ENCODE measurements at regions not wholly inside any gene's neighbourhood (a gene's known extent, or its start where the extent isn't known, plus 50 kb on each side); places are given as distances from the start of the nearest gene placed in this dataset.

DNA sequence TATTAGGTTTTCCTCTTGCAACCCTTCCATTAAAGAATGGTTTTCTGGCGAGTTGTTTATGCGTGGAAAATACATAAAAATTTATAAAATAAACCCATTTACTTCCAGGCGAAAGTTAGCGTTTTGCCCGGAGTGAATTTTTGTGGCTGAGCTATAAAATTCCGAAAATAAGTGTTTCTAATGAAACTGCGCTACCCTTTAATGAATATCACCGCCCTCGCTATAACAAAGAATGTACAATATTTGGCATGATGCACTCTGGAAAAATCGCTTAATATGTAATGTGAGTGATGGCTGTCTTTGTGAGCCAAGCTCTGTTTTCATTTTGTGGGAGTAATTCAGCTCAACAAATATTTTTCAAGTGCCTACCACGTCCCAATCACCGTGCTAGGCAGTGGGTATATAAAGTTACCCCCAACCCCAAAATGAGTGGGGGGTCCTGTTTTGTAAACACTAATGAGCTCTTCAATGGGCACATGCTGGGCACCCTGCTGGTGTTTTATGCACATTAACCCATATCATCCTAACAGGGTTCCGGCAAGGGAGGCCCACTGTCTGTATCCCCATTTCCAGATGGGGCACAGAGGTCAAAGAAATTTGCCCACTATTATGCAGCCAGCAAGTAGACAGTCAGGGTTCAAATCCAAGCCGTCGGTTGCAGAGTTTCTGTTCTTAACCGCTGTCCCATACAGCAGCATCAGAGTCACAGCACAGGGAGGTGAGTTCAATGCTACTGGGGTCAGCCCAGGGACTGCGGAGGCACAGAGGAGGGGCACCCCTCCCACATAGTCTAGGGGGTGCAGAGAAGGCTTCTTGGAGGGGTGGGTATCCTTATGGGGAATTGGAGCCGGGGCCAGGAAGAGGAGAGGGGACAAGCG is 65.7 kb upstream of the STX18 start:
- no peaks in the 10 kb centered on the region for H3K27me3 ChIP-seq (ENCODE audit: insufficient read depth, insufficient read length)
- no peak overlapping the region for H3K4me3 ChIP-seq (ENCODE audit: insufficient read length, low read depth)
- peak overlapping the region; percentile 18 for H3K9ac ChIP-seq (ENCODE audit: insufficient read length, low read depth)

DNA sequence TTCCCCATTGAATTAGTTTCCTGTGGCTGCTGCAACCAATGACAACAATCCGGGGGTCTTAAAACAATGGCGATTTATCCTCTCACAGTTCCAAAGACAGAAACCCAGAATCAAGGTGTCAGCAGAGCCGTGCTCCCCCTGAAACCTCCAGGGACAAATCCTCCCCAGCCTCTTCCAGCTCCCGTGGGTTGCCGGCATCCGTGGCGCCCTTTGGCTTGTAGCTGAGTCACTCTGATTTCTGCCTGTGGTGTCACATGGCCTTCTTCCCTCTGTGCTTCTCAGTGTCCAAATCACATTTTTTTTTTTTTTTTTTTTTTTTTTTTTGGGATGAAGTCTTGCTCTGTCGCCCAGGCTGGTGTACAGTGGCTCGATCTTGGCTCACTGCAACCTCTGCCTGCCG is 64.5 kb upstream of the STX18 start:
- DNase-seq (ENCODE audit: low read depth, low spot score): no peak
- H3K9ac ChIP-seq (ENCODE audit: insufficient read length, low read depth): no peak overlapping the region
- no peaks in the 10 kb centered on the region for H3K36me3 ChIP-seq (ENCODE audit: insufficient read depth, insufficient read length, low read length)
- peaks cover 8% of the 10 kb centered on the region; the same call in 1 of the 2 replicates for H3K9me3 ChIP-seq (ENCODE audit: insufficient read depth, low read length)
- peaks cover 8% of the 10 kb centered on the region for H3K4me1 ChIP-seq (ENCODE audit: insufficient read depth, insufficient read length)
- no peaks in the 10 kb centered on the region for H3K27me3 ChIP-seq (ENCODE audit: insufficient read depth, insufficient read length)
- no peak overlapping the region for H3K4me3 ChIP-seq (ENCODE audit: insufficient read length, low read depth)
- TF ChIP-seq SUZ12 (IDR thresholded peaks at IDR 0.05; ENCODE audit: extremely low read depth, insufficient read depth, insufficient read length): no peak
- no peak for TF ChIP-seq YY1 (IDR thresholded peaks at IDR 0.05; ENCODE audit: insufficient read depth, insufficient read length)
- TF ChIP-seq ZNF274 (IDR thresholded peaks at IDR 0.05; ENCODE audit: low read depth, low read length): no peak

More for the DNA sequence above, 65.7 kb upstream of the STX18 start:
- Histone ChIP-seq H3K4me1 (ENCODE audit: insufficient read depth, insufficient read length) (peaks cover 8% of the 10 kb centered on the region), H3K36me3 (ENCODE audit: insufficient read depth, insufficient read length, low read length) (no peaks in the 10 kb centered on the region), H3K9me3 (ENCODE audit: insufficient read depth, low read length) (peaks cover 8% of the 10 kb centered on the region; the same call in 1 of the 2 replicates)
- no peak for TF ChIP-seq SUZ12 (IDR thresholded peaks at IDR 0.05; ENCODE audit: extremely low read depth, insufficient read depth, insufficient read length)
- TF ChIP-seq YY1 (IDR thresholded peaks at IDR 0.05; ENCODE audit: insufficient read depth, insufficient read length): no peak
- TF ChIP-seq ZNF274 (IDR thresholded peaks at IDR 0.05; ENCODE audit: low read depth, low read length): no peak
- DNase-seq (ENCODE audit: low read depth, low spot score): no peak

DNA sequence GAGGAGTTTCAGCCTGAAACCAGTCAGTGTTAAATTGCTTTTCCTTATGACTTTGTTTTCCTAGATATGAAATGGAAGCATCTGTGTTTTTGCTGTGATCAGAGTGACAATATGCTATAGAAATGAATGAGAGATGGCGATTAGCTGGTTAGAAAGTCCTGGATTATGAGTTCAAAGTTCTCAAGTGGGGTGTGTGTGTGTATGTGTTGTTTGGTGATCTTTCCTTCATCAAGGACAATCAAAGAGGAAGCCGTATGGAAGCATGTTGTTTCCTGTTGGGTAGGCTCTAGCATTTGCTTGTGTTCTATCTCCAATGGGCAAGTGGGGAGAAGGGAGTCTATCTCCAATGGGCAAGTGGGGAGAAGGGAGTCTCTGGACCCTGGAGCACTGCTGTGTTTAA is 64.0 kb upstream of the STX18 start:
- H3K9me3 ChIP-seq (ENCODE audit: insufficient read depth, low read length): peaks cover 8% of the 10 kb centered on the region; the same call in 1 of the 2 replicates
- H3K36me3 ChIP-seq (ENCODE audit: insufficient read depth, insufficient read length, low read length): no peaks in the 10 kb centered on the region
- no peak overlapping the region for H3K4me3 ChIP-seq (ENCODE audit: insufficient read length, low read depth)
- TF ChIP-seq SUZ12 (IDR thresholded peaks at IDR 0.05; ENCODE audit: extremely low read depth, insufficient read depth, insufficient read length) (no peak), ZNF274 (IDR thresholded peaks at IDR 0.05; ENCODE audit: low read depth, low read length) (no peak), YY1 (IDR thresholded peaks at IDR 0.05; ENCODE audit: insufficient read depth, insufficient read length) (no peak)
- H3K4me1 ChIP-seq (ENCODE audit: insufficient read depth, insufficient read length): peaks cover 8% of the 10 kb centered on the region
- DNase-seq (ENCODE audit: low read depth, low spot score): no peak
- no peak overlapping the region for H3K9ac ChIP-seq (ENCODE audit: insufficient read length, low read depth)
- H3K27me3 ChIP-seq (ENCODE audit: insufficient read depth, insufficient read length): no peaks in the 10 kb centered on the region

DNA sequence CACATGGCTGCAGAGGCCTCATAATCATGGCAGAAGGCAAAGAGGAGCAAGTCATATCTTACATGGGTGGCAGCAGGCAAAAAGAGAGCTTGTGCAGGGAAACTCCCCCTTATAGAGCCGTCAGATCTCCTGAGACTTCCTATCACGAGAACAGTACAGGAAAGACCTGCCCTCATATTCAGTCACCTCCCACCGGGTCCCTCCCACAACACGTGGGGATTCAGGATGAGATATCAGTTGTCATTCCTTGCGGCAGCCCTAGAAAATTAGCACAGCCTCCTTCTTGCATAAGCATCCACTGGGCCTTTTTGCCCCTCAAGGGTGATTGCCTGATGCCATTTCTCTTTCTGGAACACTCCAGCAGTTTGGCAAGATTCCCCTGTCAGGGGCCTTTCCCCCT is 61.7 kb upstream of the STX18 start:
- Histone ChIP-seq H3K4me1 (ENCODE audit: insufficient read depth, insufficient read length) (peaks cover 5% of the 10 kb centered on the region), H3K9me3 (ENCODE audit: insufficient read depth, low read length) (no peaks in the 10 kb centered on the region), H3K9ac (ENCODE audit: insufficient read length, low read depth) (no peak overlapping the region), H3K36me3 (ENCODE audit: insufficient read depth, insufficient read length, low read length) (no peaks in the 10 kb centered on the region), H3K4me3 (ENCODE audit: insufficient read length, low read depth) (no peak overlapping the region), H3K27me3 (ENCODE audit: insufficient read depth, insufficient read length) (no peaks in the 10 kb centered on the region)
- TF ChIP-seq ZNF274 (IDR thresholded peaks at IDR 0.05; ENCODE audit: low read depth, low read length) (no peak), YY1 (IDR thresholded peaks at IDR 0.05; ENCODE audit: insufficient read depth, insufficient read length) (no peak), SUZ12 (IDR thresholded peaks at IDR 0.05; ENCODE audit: extremely low read depth, insufficient read depth, insufficient read length) (no peak)
- DNase-seq (ENCODE audit: low read depth, low spot score): no peak

DNA sequence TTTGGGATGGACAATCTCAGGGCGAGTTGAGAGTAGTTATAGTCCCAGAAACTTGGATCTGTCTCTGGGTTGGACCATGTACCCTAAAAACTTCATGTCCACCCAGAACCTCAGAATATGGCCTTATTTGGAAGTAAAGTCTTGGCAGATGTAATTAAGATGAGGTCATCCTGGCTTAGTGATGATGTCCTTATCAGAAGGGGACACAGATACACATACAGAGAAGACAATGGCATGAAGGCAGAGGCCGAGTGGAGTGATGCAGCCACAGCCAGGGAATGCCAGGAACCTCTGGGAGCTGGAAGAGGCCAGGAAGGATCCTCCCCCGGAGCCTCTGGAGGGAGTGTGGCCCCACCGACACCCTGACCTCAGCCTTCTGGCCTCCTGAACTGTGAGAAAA is 61.2 kb upstream of the STX18 start:
- H3K4me1 ChIP-seq (ENCODE audit: insufficient read depth, insufficient read length): peaks cover 3% of the 10 kb centered on the region
- no peaks in the 10 kb centered on the region for H3K9me3 ChIP-seq (ENCODE audit: insufficient read depth, low read length)
- no peak overlapping the region for H3K4me3 ChIP-seq (ENCODE audit: insufficient read length, low read depth)
- no peaks in the 10 kb centered on the region for H3K27me3 ChIP-seq (ENCODE audit: insufficient read depth, insufficient read length)
- no peak for DNase-seq (ENCODE audit: low read depth, low spot score)
- H3K9ac ChIP-seq (ENCODE audit: insufficient read length, low read depth): no peak overlapping the region
- TF ChIP-seq SUZ12 (IDR thresholded peaks at IDR 0.05; ENCODE audit: extremely low read depth, insufficient read depth, insufficient read length) (no peak), YY1 (IDR thresholded peaks at IDR 0.05; ENCODE audit: insufficient read depth, insufficient read length) (no peak)
- H3K36me3 ChIP-seq (ENCODE audit: insufficient read depth, insufficient read length, low read length): no peaks in the 10 kb centered on the region

DNA sequence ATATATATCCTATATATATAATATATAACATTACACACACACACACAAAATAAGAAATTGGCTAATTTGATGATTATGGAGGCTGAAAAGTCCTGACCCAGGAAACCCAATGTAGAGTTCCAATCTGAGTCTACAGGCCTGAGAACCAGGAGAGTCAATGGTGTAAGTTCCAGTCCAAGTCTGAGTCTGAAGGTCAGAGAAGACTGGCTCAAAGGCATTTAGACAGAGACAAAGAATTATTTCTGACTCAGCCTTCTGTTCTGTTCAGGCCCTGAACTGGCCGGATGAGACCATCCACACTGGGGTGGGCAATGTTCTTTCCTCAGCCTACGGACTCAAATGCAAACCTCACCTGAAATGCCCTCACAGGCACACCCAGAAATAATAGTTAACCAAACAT is 60.6 kb upstream of the STX18 start:
- Histone ChIP-seq H3K27me3 (ENCODE audit: insufficient read depth, insufficient read length) (no peaks in the 10 kb centered on the region), H3K9ac (ENCODE audit: insufficient read length, low read depth) (no peak overlapping the region), H3K4me3 (ENCODE audit: insufficient read length, low read depth) (no peak overlapping the region), H3K4me1 (ENCODE audit: insufficient read depth, insufficient read length) (no peaks in the 10 kb centered on the region), H3K36me3 (ENCODE audit: insufficient read depth, insufficient read length, low read length) (no peaks in the 10 kb centered on the region), H3K9me3 (ENCODE audit: insufficient read depth, low read length) (no peaks in the 10 kb centered on the region)
- no peak for TF ChIP-seq SUZ12 (IDR thresholded peaks at IDR 0.05; ENCODE audit: extremely low read depth, insufficient read depth, insufficient read length)
- no peak for TF ChIP-seq ZNF274 (IDR thresholded peaks at IDR 0.05; ENCODE audit: low read depth, low read length)
- no peak for TF ChIP-seq YY1 (IDR thresholded peaks at IDR 0.05; ENCODE audit: insufficient read depth, insufficient read length)
- DNase-seq (ENCODE audit: low read depth, low spot score): no peak

DNA sequence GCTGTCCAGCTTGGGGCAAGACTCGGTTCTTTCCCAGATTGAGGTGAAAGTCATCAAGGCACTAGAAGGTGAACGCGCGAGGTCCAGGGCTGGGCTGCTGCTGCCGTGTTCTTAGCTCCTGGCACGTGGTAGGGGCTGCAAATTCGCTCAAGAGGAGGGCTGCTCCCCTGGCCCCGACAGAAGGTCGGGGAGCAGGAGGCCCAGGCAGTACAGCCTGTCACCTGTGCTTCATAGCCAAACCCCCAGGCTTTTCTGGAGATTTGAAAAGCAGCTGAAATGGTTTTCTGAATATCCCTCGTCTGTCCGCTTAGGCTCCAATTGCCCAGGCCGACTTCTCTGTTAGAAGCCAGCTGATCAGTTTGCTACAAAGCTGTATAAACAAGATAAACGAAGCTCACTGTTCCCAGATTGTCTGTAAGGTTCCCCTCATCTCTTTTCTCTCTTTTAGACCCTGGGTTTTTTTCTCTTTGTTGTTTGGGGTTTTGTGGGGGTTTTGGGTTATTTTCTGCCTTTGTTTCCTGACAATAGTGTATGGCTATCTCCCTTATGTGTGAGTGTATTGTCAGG is 60.0 kb upstream of the STX18 start:
- TF ChIP-seq YY1 (IDR thresholded peaks at IDR 0.05; ENCODE audit: insufficient read depth, insufficient read length) (no peak), ZNF274 (IDR thresholded peaks at IDR 0.05; ENCODE audit: low read depth, low read length) (no peak), SUZ12 (IDR thresholded peaks at IDR 0.05; ENCODE audit: extremely low read depth, insufficient read depth, insufficient read length) (no peak)
- Histone ChIP-seq H3K27me3 (ENCODE audit: insufficient read depth, insufficient read length) (no peaks in the 10 kb centered on the region), H3K9me3 (ENCODE audit: insufficient read depth, low read length) (no peaks in the 10 kb centered on the region), H3K36me3 (ENCODE audit: insufficient read depth, insufficient read length, low read length) (no peaks in the 10 kb centered on the region), H3K9ac (ENCODE audit: insufficient read length, low read depth) (no peak overlapping the region), H3K4me3 (ENCODE audit: insufficient read length, low read depth) (no peak overlapping the region), H3K4me1 (ENCODE audit: insufficient read depth, insufficient read length) (no peaks in the 10 kb centered on the region)
- DNase-seq (ENCODE audit: low read depth, low spot score): no peak
